Dendritic cell treated with granulocyte-macrophage colony-stimulating factor and Interleukin-4, amounts not matched to agents 40 ng/mL and 50 ng/mL, for 4 days (primary cell): ENCODE measurements at regions not wholly inside any gene's neighbourhood (a gene's known extent, or its start where the extent isn't known, plus 50 kb on each side); places are given as distances from the start of the nearest gene placed in this dataset.
"Not testable (repeated sequence)": the region's sequence is repeated elsewhere in the genome, so short reads cannot be mapped to it uniquely, and the experiment has no call there.

Experiments
- H3K27ac Mint-ChIP-seq: one replicate; pipeline ENCODE4 v1.8.0; 2022; ENCODE audit warnings: mild to moderate bottlenecking, mixed read lengths
- H3K27me3 Mint-ChIP-seq: one replicate; pipeline ENCODE4 v1.8.0; 2022; ENCODE audit warnings: mild to moderate bottlenecking, mixed read lengths
- H3K36me3 Mint-ChIP-seq: one replicate; pipeline ENCODE4 v1.8.0; 2022; ENCODE audit warnings: low read depth, mixed read lengths
- H3K4me1 Mint-ChIP-seq: one replicate; pipeline ENCODE4 v1.8.0; 2022; ENCODE audit warnings: low read depth, mixed read lengths
- H3K4me3 Mint-ChIP-seq: one replicate; pipeline ENCODE4 v1.8.0; 2022; ENCODE audit warnings: mild to moderate bottlenecking, moderate library complexity, mixed read lengths
- H3K9me3 Mint-ChIP-seq: one replicate; pipeline ENCODE4 v1.8.0; 2022; ENCODE audit warnings: mixed read lengths
- intact Hi-C: fragments of 100-400 bp; cut with micrococcal nuclease; formaldehyde crosslinking; loops from one replicate; pipeline ENCODE4 v1.15.0; 2022

DNA sequence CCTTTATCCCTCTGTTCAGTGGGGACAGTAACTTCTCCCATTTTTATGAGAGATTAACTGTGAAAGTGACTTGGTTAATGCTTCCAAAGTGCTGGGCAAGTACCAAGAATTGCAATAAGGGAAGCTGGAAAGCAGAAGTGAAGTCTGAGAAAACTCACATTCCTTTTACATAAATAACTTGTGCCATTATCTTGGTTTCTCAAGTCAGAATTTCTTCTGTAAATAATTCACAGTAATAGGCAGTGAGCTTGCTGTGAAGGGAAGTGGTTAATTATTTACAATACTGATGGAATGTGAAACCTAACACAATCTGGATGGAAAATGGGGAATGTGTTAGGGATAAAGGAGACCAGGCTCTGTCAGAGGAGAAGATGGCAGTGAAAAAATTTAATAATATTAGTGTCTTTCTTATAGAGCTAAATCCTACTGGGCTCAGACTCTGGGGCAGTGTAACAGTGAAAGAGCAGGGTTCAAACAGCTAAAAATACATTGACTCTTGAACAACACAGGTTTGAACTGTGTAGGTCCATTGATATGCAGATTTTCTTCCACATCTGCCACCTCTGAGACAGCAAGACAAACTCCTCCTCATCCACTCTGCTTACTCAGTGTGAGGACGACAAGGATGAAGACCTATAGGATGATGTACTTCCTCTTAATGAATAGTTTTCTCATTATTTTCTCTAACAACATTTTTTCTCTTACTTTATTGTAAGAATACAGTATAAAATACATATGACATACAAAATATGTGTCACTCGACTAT lies 251.5 kb upstream of the ISX start:
- intact Hi-C loops, result no loop called here
- no peak overlapping the region for H3K4me3 Mint-ChIP-seq
- no peaks in the 10 kb centered on the region for H3K36me3 Mint-ChIP-seq
- H3K27ac Mint-ChIP-seq, result no peak overlapping the region
- H3K9me3 Mint-ChIP-seq, result peaks cover 26% of the 10 kb centered on the region
- H3K4me1 Mint-ChIP-seq, result no peaks in the 10 kb centered on the region
- H3K27me3 Mint-ChIP-seq, result no peaks in the 10 kb centered on the region

- Mint-ChIP-seq H3K4me1 (no peaks in the 10 kb centered on the region), H3K36me3 (no peaks in the 10 kb centered on the region), H3K27me3 (no peaks in the 10 kb centered on the region), H3K9me3 (no peaks in the 10 kb centered on the region), H3K4me3 (no peak overlapping the region), H3K27ac (no peak overlapping the region)
- intact Hi-C loops, result no loop called here
Measured at GRCh38 chr22:34829485-34829884, 236.5 kb upstream of the ISX start.

GRCh38 chr22:34834059-34834458 lies 231.9 kb upstream of the ISX start:
- Mint-ChIP-seq H3K27me3 (no peaks in the 10 kb centered on the region), H3K4me1 (no peaks in the 10 kb centered on the region), H3K27ac (no peak overlapping the region), H3K4me3 (no peak overlapping the region), H3K36me3 (no peaks in the 10 kb centered on the region), H3K9me3 (no peaks in the 10 kb centered on the region)
- intact Hi-C loops, result no loop called here

GRCh38 chr22:34834541-34834940 lies 231.4 kb upstream of the ISX start:
- H3K4me1 Mint-ChIP-seq, H3K27me3 Mint-ChIP-seq, H3K36me3 Mint-ChIP-seq, H3K4me3 Mint-ChIP-seq, H3K27ac Mint-ChIP-seq, H3K9me3 Mint-ChIP-seq, intact Hi-C loops: not testable (repeated sequence)

DNA sequence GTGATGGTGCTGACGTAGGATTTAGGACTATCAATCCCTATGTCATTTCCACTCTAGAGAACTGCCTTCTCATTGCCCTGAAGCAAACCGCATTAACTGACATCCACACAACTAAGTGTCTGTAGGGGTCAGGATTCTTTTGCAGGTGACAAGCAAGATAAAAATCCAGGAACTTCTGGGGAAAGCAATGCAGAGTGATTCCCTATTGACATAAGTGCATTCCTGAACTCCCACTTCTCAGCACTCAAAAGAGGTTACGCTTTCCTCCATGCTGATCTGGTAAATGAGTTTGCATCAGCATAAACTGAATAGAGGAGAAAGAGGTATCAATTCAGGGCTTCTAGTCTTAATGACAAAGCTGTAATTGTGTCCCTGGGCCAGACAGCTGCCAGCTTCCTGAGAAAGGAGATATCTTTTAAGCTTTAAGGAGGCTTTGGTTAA lies 224.6 kb upstream of the ISX start:
- Mint-ChIP-seq H3K27ac (no peak overlapping the region), H3K9me3 (peaks cover 17% of the 10 kb centered on the region)
- intact Hi-C loops, result no loop called here

DNA sequence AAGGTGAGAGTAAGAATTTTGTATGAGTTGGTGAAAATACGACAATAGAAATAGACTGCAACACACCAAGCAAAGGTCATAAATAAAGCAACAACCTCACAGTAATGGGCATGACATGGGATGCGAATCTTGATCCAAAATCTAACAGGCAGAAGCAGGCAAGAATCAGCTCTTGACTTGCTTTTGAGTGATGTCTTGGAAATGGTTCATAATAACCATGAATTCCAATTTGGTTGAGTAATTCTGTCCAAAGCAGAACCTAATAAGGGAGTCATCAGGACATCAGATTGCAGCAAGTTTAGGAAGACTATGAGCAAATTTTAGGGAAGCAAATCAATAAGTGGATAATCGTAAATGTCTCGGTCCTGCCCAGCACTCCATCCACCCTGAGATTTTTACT lies 224.0 kb upstream of the ISX start:
- Mint-ChIP-seq H3K27ac (no peak overlapping the region), H3K9me3 (peaks cover 17% of the 10 kb centered on the region), H3K4me1 (no peaks in the 10 kb centered on the region), H3K4me3 (no peak overlapping the region), H3K36me3 (no peaks in the 10 kb centered on the region), H3K27me3 (no peaks in the 10 kb centered on the region)
- intact Hi-C loops, result no loop called here

More for the DNA sequence above, 224.6 kb upstream of the ISX start:
- Mint-ChIP-seq H3K36me3 (no peaks in the 10 kb centered on the region), H3K4me3 (no peak overlapping the region), H3K4me1 (no peaks in the 10 kb centered on the region), H3K27me3 (no peaks in the 10 kb centered on the region)

- peaks cover 17% of the 10 kb centered on the region for H3K9me3 Mint-ChIP-seq
- intact Hi-C loops, result no loop called here
- no peak overlapping the region for H3K4me3 Mint-ChIP-seq
- H3K36me3 Mint-ChIP-seq, result no peaks in the 10 kb centered on the region
- no peaks in the 10 kb centered on the region for H3K4me1 Mint-ChIP-seq
- H3K27ac Mint-ChIP-seq, result no peak overlapping the region
- no peaks in the 10 kb centered on the region for H3K27me3 Mint-ChIP-seq
Measured at GRCh38 chr22:34842630-34843029, 223.3 kb upstream of the ISX start.

DNA sequence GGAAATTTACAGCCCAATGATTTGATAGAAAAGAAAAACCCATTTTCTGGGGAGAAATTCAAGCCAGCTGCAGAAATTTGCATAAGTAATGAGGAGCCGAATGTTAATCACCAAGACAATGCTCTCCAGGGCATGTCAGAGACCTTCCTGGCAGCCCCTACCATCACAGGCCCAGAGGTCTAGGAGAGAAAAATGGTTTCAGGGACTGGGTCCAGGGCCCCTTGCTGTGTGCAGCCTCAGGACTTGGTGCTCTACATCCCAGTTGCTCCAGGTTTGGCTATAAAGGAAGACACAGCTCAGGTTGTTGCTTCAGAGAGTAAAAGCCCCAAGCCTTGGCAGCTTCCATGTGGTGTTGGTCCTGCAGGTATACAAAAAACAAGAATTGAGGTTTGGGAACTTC lies 222.2 kb upstream of the ISX start:
- H3K4me3 Mint-ChIP-seq, intact Hi-C loops, H3K4me1 Mint-ChIP-seq, H3K27ac Mint-ChIP-seq, H3K27me3 Mint-ChIP-seq, H3K36me3 Mint-ChIP-seq: not testable (repeated sequence)
- H3K9me3 Mint-ChIP-seq, result peaks cover 17% of the 10 kb centered on the region

DNA sequence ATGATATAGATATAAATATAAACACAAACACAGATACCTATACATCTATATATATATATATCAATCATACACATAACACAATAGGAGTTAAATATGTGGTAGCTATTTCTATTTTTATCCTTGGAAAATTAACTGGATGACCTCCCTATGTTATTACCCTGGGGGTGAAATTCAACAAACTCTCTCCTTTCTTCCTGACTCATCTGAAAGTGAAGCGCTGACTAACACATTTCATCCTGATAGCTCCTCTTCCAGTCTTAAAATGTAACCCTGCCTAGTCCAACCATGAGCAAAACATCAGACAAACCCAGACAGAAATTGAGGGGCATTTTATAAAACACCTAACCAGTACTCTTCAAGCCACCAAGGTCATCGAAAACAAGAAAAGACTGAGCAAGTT lies 220.6 kb upstream of the ISX start:
- no peak overlapping the region for H3K27ac Mint-ChIP-seq
- peaks cover 17% of the 10 kb centered on the region for H3K9me3 Mint-ChIP-seq
- intact Hi-C loops, result no loop called here
- no peaks in the 10 kb centered on the region for H3K27me3 Mint-ChIP-seq
- no peak overlapping the region for H3K4me3 Mint-ChIP-seq
- H3K4me1 Mint-ChIP-seq, result no peaks in the 10 kb centered on the region
- H3K36me3 Mint-ChIP-seq, result no peaks in the 10 kb centered on the region

GRCh38 chr22:34847072-34847471 lies 218.9 kb upstream of the ISX start:
- Mint-ChIP-seq H3K4me3 (no peak overlapping the region), H3K4me1 (no peaks in the 10 kb centered on the region), H3K9me3 (peaks cover 24% of the 10 kb centered on the region), H3K27me3 (no peaks in the 10 kb centered on the region), H3K27ac (no peak overlapping the region), H3K36me3 (no peaks in the 10 kb centered on the region)
- intact Hi-C loops, result no loop called here

DNA sequence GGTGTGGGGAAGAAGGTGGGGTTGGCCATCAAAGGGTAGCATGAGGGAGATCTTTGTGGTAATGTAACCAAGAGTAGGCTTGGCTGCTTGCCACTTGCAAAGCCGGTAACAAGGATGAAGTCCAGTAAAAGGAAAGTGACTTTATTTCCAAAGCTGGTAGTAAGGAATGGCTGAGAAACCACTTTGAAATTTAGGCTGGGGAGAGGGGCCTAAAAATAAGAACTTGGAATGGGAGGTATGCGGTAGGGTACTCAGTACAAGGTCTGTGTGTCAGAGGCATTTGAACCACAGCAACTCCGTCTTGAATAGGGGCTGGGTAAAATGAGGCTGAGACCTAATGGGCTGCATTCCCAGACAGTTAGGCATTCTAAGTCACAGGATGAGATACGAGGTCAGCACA lies 216.0 kb upstream of the ISX start:
- H3K4me3 Mint-ChIP-seq, result no peak overlapping the region
- H3K36me3 Mint-ChIP-seq, result no peaks in the 10 kb centered on the region
- peaks cover 16% of the 10 kb centered on the region for H3K9me3 Mint-ChIP-seq
- no peaks in the 10 kb centered on the region for H3K27me3 Mint-ChIP-seq
- intact Hi-C loops, result no loop called here
- H3K4me1 Mint-ChIP-seq, result no peaks in the 10 kb centered on the region
- H3K27ac Mint-ChIP-seq, result no peak overlapping the region

DNA sequence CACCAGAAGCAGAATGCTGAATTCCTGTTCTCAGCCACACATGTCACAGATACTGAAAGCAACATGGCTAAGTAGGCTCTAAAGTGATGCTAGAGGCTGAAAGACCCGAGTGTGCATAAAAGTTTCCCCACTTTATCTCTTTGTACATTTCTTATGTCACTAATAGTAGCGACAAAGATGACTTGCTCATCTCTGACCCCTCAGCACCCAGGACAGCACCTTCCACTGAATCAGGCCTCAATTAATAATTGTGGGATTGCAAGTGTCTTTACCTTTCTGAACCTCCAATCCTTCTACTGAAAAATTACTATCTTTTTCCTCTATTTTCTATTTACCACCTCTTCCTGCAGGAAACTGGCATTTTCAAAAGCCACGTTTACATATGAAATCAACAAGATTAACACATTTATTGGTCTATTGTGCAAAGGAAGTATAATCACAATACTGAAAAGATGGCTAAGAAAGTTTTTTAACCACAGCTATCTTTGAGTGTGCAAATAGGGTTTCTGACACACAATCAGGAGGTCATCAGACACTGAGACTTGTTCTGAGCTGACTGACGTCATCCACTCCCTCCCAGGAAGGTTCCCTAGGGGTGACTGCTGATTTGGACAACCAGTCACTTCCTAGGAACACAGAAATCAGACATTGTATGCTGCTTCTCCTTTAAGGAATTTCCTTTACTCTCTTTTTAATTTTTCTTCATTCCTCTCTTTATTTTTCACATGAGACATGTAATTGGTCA lies 213.9 kb upstream of the ISX start:
- no peak overlapping the region for H3K27ac Mint-ChIP-seq
- H3K4me3 Mint-ChIP-seq, result no peak overlapping the region
- H3K36me3 Mint-ChIP-seq, result no peaks in the 10 kb centered on the region
- H3K9me3 Mint-ChIP-seq, result peaks cover 7% of the 10 kb centered on the region
- no peaks in the 10 kb centered on the region for H3K4me1 Mint-ChIP-seq
- no peaks in the 10 kb centered on the region for H3K27me3 Mint-ChIP-seq
- intact Hi-C loops, result no loop called here

- Mint-ChIP-seq H3K4me3 (no peak overlapping the region), H3K27ac (no peak overlapping the region), H3K27me3 (no peaks in the 10 kb centered on the region), H3K4me1 (no peaks in the 10 kb centered on the region), H3K36me3 (no peaks in the 10 kb centered on the region), H3K9me3 (peaks cover 17% of the 10 kb centered on the region)
- intact Hi-C loops, result no loop called here
Measured at GRCh38 chr22:34855471-34855870, 210.5 kb upstream of the ISX start.

DNA sequence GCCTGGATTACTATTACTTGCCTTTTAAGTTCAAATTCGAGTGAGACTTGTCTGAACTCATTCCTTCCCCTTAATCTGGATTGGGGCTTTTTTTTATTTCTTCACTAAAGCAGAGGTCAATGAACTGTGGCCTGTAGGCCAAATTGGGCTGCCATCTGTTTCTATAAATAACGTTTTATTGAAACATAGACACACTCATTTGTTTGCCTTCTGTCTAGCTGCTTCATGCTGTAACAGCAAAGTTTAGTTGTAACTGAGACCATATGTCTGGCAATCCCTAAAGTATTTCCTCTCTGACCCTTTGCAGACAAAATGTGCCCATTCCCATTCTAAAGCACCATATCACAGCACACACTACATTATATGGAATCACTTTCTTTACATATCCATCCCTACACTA lies 207.9 kb upstream of the ISX start:
- H3K27ac Mint-ChIP-seq, result no peak overlapping the region
- H3K27me3 Mint-ChIP-seq, result no peaks in the 10 kb centered on the region
- H3K4me1 Mint-ChIP-seq, result no peaks in the 10 kb centered on the region
- intact Hi-C loops, result no loop called here
- H3K4me3 Mint-ChIP-seq, result no peak overlapping the region
- peaks cover 11% of the 10 kb centered on the region for H3K9me3 Mint-ChIP-seq
- no peaks in the 10 kb centered on the region for H3K36me3 Mint-ChIP-seq

DNA sequence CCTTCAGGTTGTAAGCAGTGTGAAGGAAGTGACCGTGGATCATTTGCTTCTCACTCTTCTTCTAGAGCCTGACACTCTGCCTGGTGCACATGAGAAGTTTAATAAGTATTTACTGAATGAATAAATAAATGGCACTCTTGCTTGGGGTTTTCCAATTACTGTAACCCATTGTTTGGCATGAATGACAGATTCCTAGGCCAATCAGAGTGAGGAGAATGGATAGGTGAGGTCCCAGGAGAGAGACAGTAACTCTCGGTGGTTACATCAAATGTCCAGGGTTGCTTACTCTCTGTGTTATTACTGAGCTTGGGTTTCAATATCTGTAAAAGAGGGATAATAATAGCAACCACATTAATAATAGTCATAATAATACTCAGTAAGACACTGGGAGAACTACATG lies 204.2 kb upstream of the ISX start:
- intact Hi-C loops, result no loop called here

More for the DNA sequence above, 204.2 kb upstream of the ISX start:
- H3K9me3 Mint-ChIP-seq, result peaks cover 15% of the 10 kb centered on the region
- H3K4me3 Mint-ChIP-seq, result no peak overlapping the region
- H3K36me3 Mint-ChIP-seq, result no peaks in the 10 kb centered on the region
- no peaks in the 10 kb centered on the region for H3K4me1 Mint-ChIP-seq
- no peaks in the 10 kb centered on the region for H3K27me3 Mint-ChIP-seq
- H3K27ac Mint-ChIP-seq, result no peak overlapping the region
